Liver (tissue), 7 donors: ENCODE measurements at regions not wholly inside any gene's neighbourhood (a gene's known extent, or its start where the extent isn't known, plus 50 kb on each side); places are given as distances from the start of the nearest gene placed in this dataset.
"Not testable (repeated sequence)": the region's sequence is repeated elsewhere in the genome, so short reads cannot be mapped to it uniquely, and the experiment has no call there.

ENCODE experiments used
- DNase-seq: peaks from one replicate; pipeline ENCODE4 v3.0.0-alpha.2; 2017; ENCODE audit warnings: low spot score
- H3K27ac ChIP-seq, 2 donors: one replicate each; pipeline ENCODE4 v1.7.0; 2013; ENCODE audit warnings: inconsistent platforms in 2 of 2, low read length in 2 of 2, control low read depth in 1 of 2, low read depth in 1 of 2, mild to moderate bottlenecking in 1 of 2
- H3K27me3 ChIP-seq, 4 donors: one replicate each; pipeline versions ENCODE4 v1.6.1 to v1.7.0; 2013; ENCODE audit warnings: low read length in 3 of 4, inconsistent platforms in 1 of 4, mild to moderate bottlenecking in 1 of 4, moderate library complexity in 1 of 4; ENCODE audit not compliant: control insufficient read depth in 4 of 4, insufficient read depth in 4 of 4
- H3K36me3 ChIP-seq, 4 donors: one replicate each; pipeline versions ENCODE4 v1.6.1 to v1.7.0; 2013; ENCODE audit warnings: low read length in 3 of 4, mild to moderate bottlenecking in 3 of 4, low read depth in 1 of 4, moderate library complexity in 1 of 4; ENCODE audit not compliant: control insufficient read depth in 4 of 4, insufficient read depth in 3 of 4
- H3K4me1 ChIP-seq, 4 donors: one replicate each; pipeline versions ENCODE4 v1.6.1 to v1.7.0; 2013; ENCODE audit warnings: low read length in 3 of 4, mild to moderate bottlenecking in 3 of 4, moderate library complexity in 1 of 4; ENCODE audit not compliant: control insufficient read depth in 4 of 4, insufficient read depth in 4 of 4
- H3K4me3 ChIP-seq, 3 donors: one replicate each; pipeline versions ENCODE4 v1.6.1 to v1.7.0; 2013; ENCODE audit warnings: low read length in 3 of 3, control low read depth in 1 of 3, low read depth in 1 of 3, mild to moderate bottlenecking in 1 of 3
- H3K9ac ChIP-seq, 2 donors: one replicate each; pipeline ENCODE4 v1.7.0; 2013; ENCODE audit warnings: low read length in 2 of 2, mild to moderate bottlenecking in 2 of 2, moderate library complexity in 2 of 2, control low read depth in 1 of 2, low read depth in 1 of 2
- H3K9me3 ChIP-seq, 4 donors: one replicate each; pipeline versions ENCODE4 v1.6.1 to v1.7.0; 2013; ENCODE audit warnings: low read length in 3 of 4; ENCODE audit not compliant: control insufficient read depth in 4 of 4
- JUND ChIP-seq, 2 donors: IDR thresholded peaks; 2 replicates each; pipeline ENCODE4 v1.6.1; 2016; ENCODE audit warnings: antibody characterized with exemption in 2 of 2
- REST ChIP-seq: IDR thresholded peaks from 2 replicates; pipeline ENCODE4 v1.6.1; 2016; ENCODE audit warnings: antibody characterized with exemption, mild to moderate bottlenecking
- ZBTB33 ChIP-seq: IDR thresholded peaks from 2 replicates; pipeline ENCODE4 v1.6.1; 2016; ENCODE audit warnings: antibody characterized with exemption
- WGBS: extraction: QIAGEN DNeasy Blood & Tissue Kit; methylation state at CpG from one replicate; pipeline ENCODE4 v1.1.7; 2013; 5-methylcytosine and 5-hydroxymethylcytosine counted together
- donor health status: healthy.
- donor health status: healthy.
- donor health status: healthy.
- donor health status: healthy.

- H3K27ac ChIP-seq = no peak overlapping the region
- TF ChIP-seq JUND (IDR thresholded peaks at IDR 0.05) (no peak), REST (no peak), ZBTB33 (no peak)
- DNase-seq = no peak
- H3K4me3 ChIP-seq = no peak overlapping the region
- WGBS = 94% methylated on average over 12 of the region's 12 CpGs
- no peaks in the 10 kb centered on the region for H3K27me3 ChIP-seq
- no peaks in the 10 kb centered on the region for H3K9me3 ChIP-seq
- H3K36me3 ChIP-seq = no peaks in the 10 kb centered on the region
- H3K9ac ChIP-seq = no peak overlapping the region
- peaks cover 0 to 10% (median 3%) of the 10 kb centered on the region in 4 donors for H3K4me1 ChIP-seq
Measured at GRCh38 chr15:77939851-77940250, 137.7 kb downstream of the TBC1D2B start.

GRCh38 chr15:77939026-77939425 is 138.5 kb downstream of the TBC1D2B start:
- not testable (repeated sequence) for H3K9ac ChIP-seq, H3K4me1 ChIP-seq, DNase-seq, H3K9me3 ChIP-seq, H3K27me3 ChIP-seq, H3K27ac ChIP-seq, H3K36me3 ChIP-seq, H3K4me3 ChIP-seq
- WGBS = 74% methylated on average over 4 of the region's 4 CpGs

GRCh38 chr15:77938546-77938945 is 139.0 kb downstream of the TBC1D2B start:
- not testable (repeated sequence) for H3K27ac ChIP-seq, DNase-seq, H3K4me1 ChIP-seq, H3K27me3 ChIP-seq, H3K36me3 ChIP-seq, H3K4me3 ChIP-seq, H3K9me3 ChIP-seq, H3K9ac ChIP-seq
- WGBS = 85% methylated on average over 12 of the region's 12 CpGs

- H3K36me3 ChIP-seq, H3K4me3 ChIP-seq, H3K27ac ChIP-seq, H3K9me3 ChIP-seq, H3K9ac ChIP-seq, H3K4me1 ChIP-seq, H3K27me3 ChIP-seq, DNase-seq: not testable (repeated sequence)
Measured at GRCh38 chr15:77936567-77936966, 140.9 kb downstream of the TBC1D2B start.

- H3K9ac ChIP-seq, H3K4me1 ChIP-seq, H3K36me3 ChIP-seq, DNase-seq, H3K27me3 ChIP-seq, H3K27ac ChIP-seq, H3K9me3 ChIP-seq, H3K4me3 ChIP-seq: not testable (repeated sequence)
- 94% methylated on average over 6 of the region's 6 CpGs for WGBS
Measured at GRCh38 chr15:77934516-77934915, 143.0 kb downstream of the TBC1D2B start.

- not testable (repeated sequence) for H3K36me3 ChIP-seq, DNase-seq, H3K4me1 ChIP-seq, H3K27ac ChIP-seq, H3K4me3 ChIP-seq, H3K27me3 ChIP-seq, H3K9ac ChIP-seq, H3K9me3 ChIP-seq
- 11% methylated on average over 4 of the region's 4 CpGs for WGBS
Measured at GRCh38 chr15:77930907-77931306, 146.6 kb downstream of the TBC1D2B start.

GRCh38 chr15:77930490-77930889 is 147.0 kb downstream of the TBC1D2B start:
- WGBS = 50% methylated on average over 3 of the region's 3 CpGs
- H3K36me3 ChIP-seq, H3K27ac ChIP-seq, DNase-seq, H3K27me3 ChIP-seq, H3K4me3 ChIP-seq, H3K4me1 ChIP-seq, H3K9me3 ChIP-seq, H3K9ac ChIP-seq: not testable (repeated sequence)
